ENCODE measurements at regions not wholly inside any gene's neighbourhood (a gene's known extent, or its start where the extent isn't known, plus 50 kb on each side); places are given as distances from the start of the nearest gene placed in this dataset.

DNA sequence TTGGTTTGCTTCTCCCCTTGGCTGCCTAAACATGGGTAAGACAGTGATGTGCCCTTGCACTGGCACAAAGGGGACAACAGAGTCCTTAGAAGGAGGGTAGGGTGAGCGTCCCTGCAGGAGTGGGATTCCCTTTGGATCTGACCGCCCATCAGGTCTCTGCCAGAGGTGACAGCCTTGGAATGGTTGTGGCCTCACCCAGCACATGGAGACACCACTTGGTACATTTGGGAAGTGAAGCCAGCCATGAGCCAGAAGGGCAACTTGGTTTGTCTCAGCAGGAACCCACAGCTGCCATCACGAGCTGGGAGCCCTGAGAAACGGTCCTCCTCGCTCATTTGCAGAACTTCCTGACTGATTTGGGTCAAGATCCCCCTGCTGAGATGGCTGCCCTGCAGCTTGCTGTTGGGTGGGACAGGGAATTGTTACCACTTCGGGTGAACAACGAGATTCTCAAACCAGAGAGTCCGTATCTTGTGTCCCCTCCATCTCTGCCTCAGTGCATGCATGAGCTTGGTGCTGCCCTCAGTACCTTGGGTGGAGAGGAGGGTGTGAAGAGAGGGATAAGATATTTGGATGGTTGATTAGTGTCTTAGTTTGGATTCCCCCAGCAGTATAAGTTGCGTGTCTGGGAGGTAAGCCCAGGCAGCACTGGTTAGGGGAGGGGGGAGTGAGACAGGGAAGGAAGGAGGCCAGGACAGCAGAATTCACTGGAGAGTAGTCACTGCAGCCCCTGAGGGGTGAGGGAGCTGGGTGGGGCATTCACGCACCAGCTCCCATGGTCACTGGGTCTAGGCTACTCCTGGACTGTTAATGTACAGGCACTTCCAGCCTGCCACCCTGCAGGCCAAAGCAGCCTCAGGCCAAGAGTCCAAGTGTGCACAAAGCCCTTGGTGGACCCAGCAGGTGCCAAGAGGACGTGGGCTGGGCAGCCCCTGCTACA is 168.8 kb upstream of the TOPAZ1 start:
- Histone ChIP-seq H3K4me3 (no peak overlapping the region), H3K27ac (no peak overlapping the region)
- DNase-seq (ENCODE audit: low spot score), result no peak
- TF ChIP-seq, protein P1, sequence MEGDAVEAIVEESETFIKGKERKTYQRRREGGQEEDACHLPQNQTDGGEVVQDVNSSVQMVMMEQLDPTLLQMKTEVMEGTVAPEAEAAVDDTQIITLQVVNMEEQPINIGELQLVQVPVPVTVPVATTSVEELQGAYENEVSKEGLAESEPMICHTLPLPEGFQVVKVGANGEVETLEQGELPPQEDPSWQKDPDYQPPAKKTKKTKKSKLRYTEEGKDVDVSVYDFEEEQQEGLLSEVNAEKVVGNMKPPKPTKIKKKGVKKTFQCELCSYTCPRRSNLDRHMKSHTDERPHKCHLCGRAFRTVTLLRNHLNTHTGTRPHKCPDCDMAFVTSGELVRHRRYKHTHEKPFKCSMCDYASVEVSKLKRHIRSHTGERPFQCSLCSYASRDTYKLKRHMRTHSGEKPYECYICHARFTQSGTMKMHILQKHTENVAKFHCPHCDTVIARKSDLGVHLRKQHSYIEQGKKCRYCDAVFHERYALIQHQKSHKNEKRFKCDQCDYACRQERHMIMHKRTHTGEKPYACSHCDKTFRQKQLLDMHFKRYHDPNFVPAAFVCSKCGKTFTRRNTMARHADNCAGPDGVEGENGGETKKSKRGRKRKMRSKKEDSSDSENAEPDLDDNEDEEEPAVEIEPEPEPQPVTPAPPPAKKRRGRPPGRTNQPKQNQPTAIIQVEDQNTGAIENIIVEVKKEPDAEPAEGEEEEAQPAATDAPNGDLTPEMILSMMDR (IDR thresholded peaks at IDR 0.05), result no peak

DNA sequence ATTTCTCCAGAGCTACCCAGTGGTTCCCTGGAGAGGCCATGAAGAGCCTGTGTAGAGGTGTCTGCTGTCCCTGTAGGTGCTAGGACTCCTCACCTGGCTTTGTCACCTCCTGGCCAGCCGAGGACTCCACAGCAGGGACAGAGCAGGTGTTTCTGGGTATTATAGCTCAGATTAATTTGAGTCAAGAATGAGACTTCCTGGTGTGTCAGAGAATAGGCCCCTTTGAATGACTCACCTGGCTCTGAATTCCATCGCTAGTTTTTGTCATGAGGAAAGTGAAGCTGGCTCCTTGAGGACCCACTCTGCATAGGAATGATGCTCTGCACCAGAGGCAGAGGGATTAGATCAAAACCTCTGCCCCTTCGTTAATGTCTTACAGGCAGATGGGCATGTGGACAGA is 167.5 kb upstream of the TOPAZ1 start:
- Histone ChIP-seq H3K27ac (no peak overlapping the region), H3K4me3 (no peak overlapping the region)
- TF ChIP-seq, protein P1 (IDR thresholded peaks at IDR 0.05), result no peak
- DNase-seq (ENCODE audit: low spot score), result no peak

DNA sequence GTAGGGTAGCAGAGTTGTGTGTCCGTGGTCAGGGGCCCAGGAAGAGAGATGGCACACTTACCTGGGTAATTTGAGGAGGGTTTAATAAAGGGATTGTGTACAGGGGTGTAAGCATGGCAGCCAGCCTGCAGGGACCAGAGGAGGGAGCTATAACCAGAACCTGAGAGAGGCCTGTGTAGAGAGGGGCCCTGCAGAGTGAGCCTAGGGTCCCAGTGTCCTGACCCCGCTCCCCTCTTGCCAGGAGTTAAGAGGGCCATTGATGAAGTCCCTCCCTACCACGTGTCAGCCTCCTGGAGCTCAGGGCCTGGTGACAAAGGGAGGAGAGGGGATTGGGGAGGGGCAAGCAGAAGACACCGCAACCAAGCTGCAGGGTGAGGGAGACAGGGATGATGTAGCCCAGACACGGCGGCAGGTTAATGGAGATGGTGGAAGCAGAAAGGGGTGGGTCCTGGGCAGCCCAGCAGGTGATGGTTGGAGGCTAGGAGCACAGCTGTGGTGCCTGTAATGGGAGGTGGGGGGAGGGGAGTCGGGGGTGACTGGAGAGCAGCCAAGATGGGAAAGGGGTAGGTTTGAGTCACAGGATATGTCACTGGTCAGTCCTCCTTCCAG is 165.4 kb upstream of the TOPAZ1 start:
- no peak overlapping the region for H3K27ac ChIP-seq
- TF ChIP-seq, protein P1 (IDR thresholded peaks at IDR 0.05), result no peak
- no peak for DNase-seq (ENCODE audit: low spot score)
- H3K4me3 ChIP-seq, result no peak overlapping the region

DNA sequence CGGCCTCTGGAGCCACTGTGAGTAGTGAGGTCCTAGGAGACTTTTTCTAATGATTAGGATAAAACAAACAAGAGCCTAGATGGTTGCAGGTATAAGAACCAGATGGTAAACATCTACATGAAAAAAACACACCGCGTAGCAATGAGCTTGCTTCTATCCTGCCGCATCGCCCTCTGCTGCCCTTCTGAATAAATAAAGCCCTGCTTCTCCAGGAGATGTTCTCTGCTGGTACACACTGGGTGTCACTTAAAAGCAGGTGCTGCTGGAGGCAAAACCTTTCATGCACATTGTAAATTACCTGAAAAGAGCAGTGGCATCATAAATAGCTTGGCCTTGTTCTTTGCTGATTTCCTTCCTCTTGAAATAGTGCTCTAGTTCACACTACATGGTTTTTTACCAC is 164.4 kb upstream of the TOPAZ1 start:
- Histone ChIP-seq H3K27ac (no peak overlapping the region), H3K4me3 (no peak overlapping the region)
- TF ChIP-seq, protein P1 (IDR thresholded peaks at IDR 0.05), result no peak
- DNase-seq (ENCODE audit: low spot score), result no peak

DNA sequence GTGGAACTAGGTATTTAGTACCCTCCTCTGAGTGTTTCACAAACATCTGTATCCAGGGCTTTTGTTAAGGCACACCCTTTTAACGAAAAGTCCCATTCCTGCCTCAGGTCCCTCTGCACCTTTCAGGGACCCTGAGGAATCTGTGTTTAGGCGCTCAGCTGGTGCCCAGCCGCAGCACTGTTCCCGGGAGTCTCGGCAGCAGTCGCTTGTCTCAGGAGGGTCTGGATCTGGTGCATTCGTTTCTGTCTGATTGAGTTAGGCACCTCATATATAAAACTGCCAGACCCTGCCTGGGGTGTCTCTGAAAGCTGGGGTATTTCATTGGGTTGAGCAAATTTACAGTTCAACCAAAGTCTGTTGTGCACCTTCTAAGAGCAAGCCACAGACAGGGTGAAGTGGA is 162.8 kb upstream of the TOPAZ1 start:
- H3K27ac ChIP-seq, result no peak overlapping the region
- H3K4me3 ChIP-seq, result no peak overlapping the region
- DNase-seq (ENCODE audit: low spot score), result no peak
- TF ChIP-seq, protein P1 (IDR thresholded peaks at IDR 0.05), result no peak

DNA sequence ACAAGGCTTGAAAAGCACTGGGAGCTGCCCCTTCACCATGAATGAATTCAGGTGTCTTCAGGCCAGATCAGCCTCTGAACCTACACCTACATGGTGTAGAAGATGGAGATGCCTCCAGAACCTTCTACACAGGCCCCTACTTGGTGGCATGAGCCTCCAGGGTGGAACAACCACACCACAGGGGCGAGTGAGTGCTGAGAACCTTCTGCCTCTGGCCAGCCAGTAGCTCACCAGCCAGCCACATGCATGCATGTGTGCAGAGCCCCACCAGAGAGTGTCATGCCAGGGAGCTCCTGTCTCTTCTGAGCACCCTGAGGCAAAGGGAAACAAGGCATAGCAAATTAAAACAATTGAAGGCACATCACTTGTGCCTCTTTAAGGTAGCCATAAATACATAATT is 161.8 kb upstream of the TOPAZ1 start:
- no peak for DNase-seq (ENCODE audit: low spot score)
- TF ChIP-seq, protein P1 (IDR thresholded peaks at IDR 0.05), result no peak
- Histone ChIP-seq H3K4me3 (no peak overlapping the region), H3K27ac (no peak overlapping the region)

Measured in coronary artery (tissue), 2 donors.